Left lung (tissue), 4 donors: ENCODE measurements at regions not wholly inside any gene's neighbourhood (a gene's known extent, or its start where the extent isn't known, plus 50 kb on each side); places are given as distances from the start of the nearest gene placed in this dataset.

ENCODE experiments used
- ATAC-seq: fragments of 200-7000 bp; cut with Tn5 transposase; one replicate; pipeline ENCODE4 v1.9.1; 2020; ENCODE audit warnings: moderate library complexity
- DNase-seq, 4 donors: peaks; one replicate each; pipeline ENCODE4 v3.0.0-alpha.2; 2013 to 2020
- H3K27ac ChIP-seq, 2 donors: fragments of 200-600 bp; sonication (generic) in 1 of 2; one replicate each; pipeline versions ENCODE4 v1.5.0 to v1.8.0; 2020 to 2021
- H3K27me3 ChIP-seq, 2 donors: fragments of 200-600 bp; sonication (generic) in 1 of 2; one replicate each; pipeline versions ENCODE4 v1.5.0 to v1.8.0; 2020 to 2021
- H3K36me3 ChIP-seq, 2 donors: fragments of 200-600 bp; sonication (generic) in 1 of 2; one replicate each; pipeline versions ENCODE4 v1.5.0 to v1.8.0; 2020 to 2021
- H3K4me1 ChIP-seq, 2 donors: fragments of 200-600 bp; one replicate each; pipeline ENCODE4 v1.8.0; 2021
- H3K4me3 ChIP-seq, 2 donors: fragments of 200-600 bp; sonication (generic) in 1 of 2; one replicate each; pipeline versions ENCODE4 v1.5.0 to v1.8.0; 2020 to 2021; ENCODE audit warnings: mild to moderate bottlenecking in 1 of 2
- H3K9me3 ChIP-seq, 2 donors: fragments of 200-600 bp; sonication (generic) in 1 of 2; one replicate each; pipeline versions ENCODE4 v1.5.0 to v1.8.0; 2020 to 2021
- CTCF ChIP-seq, 2 donors: fragments of 200-600 bp; sonication (generic) in 1 of 2; IDR thresholded peaks; one replicate each; pipeline versions ENCODE4 v1.5.0 to v1.8.0; 2021; ENCODE audit warnings: antibody characterized with exemption in 2 of 2
- intact Hi-C, 2 donors: fragments of 100-400 bp; cut with DNase I; formaldehyde crosslinking; loops; one replicate each; pipeline versions ENCODE4 v1.11.2 to v1.14.2; 2022
- donor health status: DM: no; HTN: yes; CAD: no.
- donor health status: DM: no; HTN: no; CAD: no.

- intact Hi-C loops, result no loop called here
- TF ChIP-seq CTCF (IDR thresholded peaks at IDR 0.05), result no peak
- Histone ChIP-seq H3K27ac (no peak overlapping the region), H3K27me3 (no peaks in the 10 kb centered on the region), H3K4me3 (no peak overlapping the region), H3K36me3 (no peaks in the 10 kb centered on the region), H3K9me3 (peaks cover 0 to 9% of the 10 kb centered on the region in 2 donors), H3K4me1 (no peaks in the 10 kb centered on the region)
- no peak for ATAC-seq
- peak in 2 of 4 donors; percentile 63 to 74 for DNase-seq
Measured at GRCh38 chr20:52422574-52423336, 231.2 kb upstream of the ZFP64 start.

- intact Hi-C loops, result no loop called here
- Histone ChIP-seq H3K36me3 (no peaks in the 10 kb centered on the region), H3K27ac (no peak overlapping the region), H3K4me1 (no peaks in the 10 kb centered on the region), H3K27me3 (no peaks in the 10 kb centered on the region), H3K4me3 (no peak overlapping the region), H3K9me3 (peaks cover 0 to 9% of the 10 kb centered on the region in 2 donors)
- DNase-seq, result no peak
- ATAC-seq, result no peak
- TF ChIP-seq CTCF (IDR thresholded peaks at IDR 0.05), result no peak
Measured at GRCh38 chr20:52420805-52421204, 229.2 kb upstream of the ZFP64 start.

GRCh38 chr20:52419205-52419604 is 227.6 kb upstream of the ZFP64 start:
- peaks cover 0 to 9% of the 10 kb centered on the region in 2 donors for H3K9me3 ChIP-seq

GRCh38 chr20:52416953-52417352 is 225.4 kb upstream of the ZFP64 start:
- Histone ChIP-seq H3K27me3 (no peaks in the 10 kb centered on the region), H3K4me1 (no peaks in the 10 kb centered on the region), H3K4me3 (no peak overlapping the region), H3K36me3 (no peaks in the 10 kb centered on the region), H3K9me3 (peaks cover 0 to 11% of the 10 kb centered on the region in 2 donors), H3K27ac (no peak overlapping the region)
- TF ChIP-seq CTCF (IDR thresholded peaks at IDR 0.05), result no peak
- ATAC-seq (no peak), DNase-seq (no peak)
- intact Hi-C loops, result no loop called here

More at GRCh38 chr20:52419205-52419604, 227.6 kb upstream of the ZFP64 start:
- no peaks in the 10 kb centered on the region for H3K36me3 ChIP-seq
- no peak for TF ChIP-seq CTCF (IDR thresholded peaks at IDR 0.05)
- no peaks in the 10 kb centered on the region for H3K4me1 ChIP-seq
- no peak for ATAC-seq
- H3K27me3 ChIP-seq, result no peaks in the 10 kb centered on the region
- no peak overlapping the region for H3K27ac ChIP-seq
- intact Hi-C loops, result no loop called here
- DNase-seq, result no peak
- H3K4me3 ChIP-seq, result no peak overlapping the region

GRCh38 chr20:52411611-52412010 is 220.0 kb upstream of the ZFP64 start:
- peaks cover 0 to 4% of the 10 kb centered on the region in 2 donors for H3K4me1 ChIP-seq

More at GRCh38 chr20:52411611-52412010, 220.0 kb upstream of the ZFP64 start:
- peaks cover 0 to 2% of the 10 kb centered on the region in 2 donors for H3K9me3 ChIP-seq
- no peak overlapping the region for H3K4me3 ChIP-seq
- no peak for ATAC-seq
- intact Hi-C loops, result no loop called here
- H3K27ac ChIP-seq, result no peak overlapping the region
- TF ChIP-seq CTCF (IDR thresholded peaks at IDR 0.05), result no peak
- no peak for DNase-seq
- H3K36me3 ChIP-seq, result no peaks in the 10 kb centered on the region
- H3K27me3 ChIP-seq, result no peaks in the 10 kb centered on the region
